ENCODE measurements at regions not wholly inside any gene's neighbourhood (a gene's known extent, or its start where the extent isn't known, plus 50 kb on each side); places are given as distances from the start of the nearest gene placed in this dataset.
A peak's percentile ranks its signal among the peaks of the same experiment; 100 is the strongest.
"Not testable (repeated sequence)": the region's sequence is repeated elsewhere in the genome, so short reads cannot be mapped to it uniquely, and the experiment has no call there.

GRCh38 chr11:94235772-94236171, 68.6 kb upstream of the IZUMO1R start:
- not testable (repeated sequence) for DNase-seq

- DNase-seq = not testable (repeated sequence)
These were observed 68.0 kb upstream of the IZUMO1R start for GRCh38 chr11:94236416-94236815.

GRCh38 chr11:94237447-94238153, 66.8 kb upstream of the IZUMO1R start:
- DNase-seq = peak; percentile 5

DNA sequence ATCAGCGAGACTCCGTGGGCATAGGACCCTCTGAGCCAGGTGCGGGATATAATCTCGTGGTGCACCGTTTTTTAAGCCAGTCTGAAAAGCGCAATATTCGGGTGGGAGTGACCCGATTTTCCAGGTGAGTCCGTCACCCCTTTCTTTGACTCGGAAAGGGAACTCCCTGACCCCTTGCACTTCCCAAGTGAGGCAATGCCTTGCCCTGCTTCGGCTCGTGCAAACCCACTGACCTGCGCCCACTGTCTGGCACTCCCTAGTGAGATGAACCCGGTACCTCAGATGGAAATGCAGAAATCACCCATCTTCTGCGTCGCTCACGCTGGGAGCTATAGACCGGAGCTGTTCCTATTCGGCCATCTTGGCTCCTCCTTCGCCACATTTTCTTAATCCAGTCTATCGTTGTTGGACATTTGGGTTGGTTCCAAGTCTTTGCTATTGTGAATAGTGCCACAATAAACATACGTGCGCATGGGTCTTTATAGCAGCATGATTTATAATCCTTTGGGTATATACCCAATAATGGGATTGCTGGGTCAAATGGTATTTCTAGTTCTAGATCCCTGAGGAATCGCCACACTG, 66.1 kb upstream of the IZUMO1R start:
- peak; percentile 6 for DNase-seq

GRCh38 chr11:94238774-94239173, 65.6 kb upstream of the IZUMO1R start:
- DNase-seq = not testable (repeated sequence)

- no peak for DNase-seq
These were observed 62.5 kb upstream of the IZUMO1R start for GRCh38 chr11:94241896-94242295.

DNA sequence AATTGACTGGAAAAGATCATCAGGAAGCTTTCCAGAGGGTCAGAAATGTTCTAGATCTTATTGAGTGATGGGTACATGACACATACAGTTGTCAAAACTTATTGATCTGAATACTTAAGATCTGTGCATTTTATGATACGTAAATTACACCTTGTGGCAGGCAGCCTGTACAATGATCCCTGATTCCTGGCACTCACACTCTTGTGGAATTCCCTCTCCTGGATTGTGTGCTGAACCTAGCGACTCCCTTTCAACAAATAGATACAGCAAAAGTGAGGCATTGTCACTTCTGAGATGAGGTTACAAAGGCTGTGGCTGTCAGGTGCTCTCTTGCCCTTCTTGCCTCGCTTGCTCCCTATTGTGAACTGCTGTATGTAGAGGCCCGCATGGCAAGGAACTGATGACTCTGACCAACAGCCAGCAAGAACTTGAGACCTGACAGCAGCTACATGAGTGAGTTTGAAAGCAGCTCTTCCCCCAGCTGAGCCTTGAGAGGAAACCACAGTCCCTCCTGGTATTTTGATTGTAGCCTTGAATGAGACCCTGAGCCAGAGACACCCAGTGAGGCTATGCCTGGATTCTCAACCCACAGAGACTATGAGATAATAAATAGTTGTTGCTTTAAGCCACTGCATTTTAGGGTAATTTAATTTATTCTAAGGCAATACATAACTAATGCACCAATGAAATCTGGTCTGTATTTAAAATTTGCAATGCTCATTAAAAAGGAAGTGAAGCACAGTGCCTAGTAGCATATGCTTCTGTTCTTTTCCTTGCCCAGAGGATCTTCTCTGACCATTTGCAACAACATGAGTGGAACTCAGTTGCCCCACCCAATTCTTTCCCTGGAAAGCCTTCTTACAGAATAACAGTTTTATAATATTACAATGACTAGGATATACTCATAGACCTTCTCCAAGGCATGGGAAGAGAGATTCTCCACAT, 60.5 kb upstream of the IZUMO1R start:
- no peak for DNase-seq

GRCh38 chr11:94245121-94245520, 59.3 kb upstream of the IZUMO1R start:
- DNase-seq = no peak

- not testable (repeated sequence) for DNase-seq
These were observed 56.1 kb upstream of the IZUMO1R start for GRCh38 chr11:94248301-94248700.

DNA sequence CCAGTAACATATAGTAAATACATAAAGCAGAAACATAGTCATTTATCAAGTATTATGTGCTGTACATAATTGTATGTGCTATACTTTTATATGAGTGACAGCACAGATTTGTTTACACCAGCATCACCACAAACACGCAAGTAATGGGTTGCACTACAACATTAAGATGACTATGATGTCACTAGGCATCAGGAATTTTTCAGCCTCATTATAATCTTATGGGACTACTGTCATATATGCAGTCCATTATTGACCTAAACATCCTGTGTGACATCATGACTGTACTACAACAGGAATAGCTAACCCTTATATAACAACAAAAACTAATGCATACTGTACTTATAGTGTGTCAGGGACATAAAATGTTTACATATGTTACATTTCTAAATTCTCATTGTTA, 50.2 kb upstream of the IZUMO1R start:
- no peak for DNase-seq

Measured in T-helper 9 cell (primary cell).